Cardiac fibroblast (primary cell): ENCODE measurements at regions not wholly inside any gene's neighbourhood (a gene's known extent, or its start where the extent isn't known, plus 50 kb on each side); places are given as distances from the start of the nearest gene placed in this dataset.
A peak's percentile ranks its signal among the peaks of the same experiment; 100 is the strongest.
"Not testable (repeated sequence)": the region's sequence is repeated elsewhere in the genome, so short reads cannot be mapped to it uniquely, and the experiment has no call there.

Source experiments
- DNase-seq, 2 donors: peaks; one replicate each; pipeline versions ENCODE4 v3.0.0 to v3.0.0-alpha.2; 2010; ENCODE audit warnings: low read depth in 2 of 2
- H3K4me3 ChIP-seq, 2 donors: replicated peaks in 1 of 2; 1 replicate in 1 of 2; 2 replicates in 1 of 2; pipeline ENCODE4 v1.5.1; 2011; ENCODE audit warnings: low read depth in 2 of 2, low read length in 2 of 2, mild to moderate bottlenecking in 2 of 2, moderate library complexity in 1 of 2
- CTCF ChIP-seq: IDR thresholded peaks from one replicate; pipeline ENCODE4 v1.5.1; 2011; ENCODE audit warnings: low read depth, mild to moderate bottlenecking, low read length, inconsistent platforms

GRCh38 chr10:42419789-42420188, 218.6 kb downstream of the ZNF33B start:
- H3K4me3 ChIP-seq, result no peak overlapping the region
- TF ChIP-seq CTCF, result no peak
- DNase-seq, result no peak

GRCh38 chr10:42380926-42381547, 257.3 kb downstream of the ZNF33B start:
- DNase-seq, result no peak
- TF ChIP-seq CTCF, result no peak
- H3K4me3 ChIP-seq, result no peak overlapping the region

GRCh38 chr10:42367532-42368230, 270.7 kb downstream of the ZNF33B start:
- peak overlapping the region; percentile 61 to 75 for H3K4me3 ChIP-seq
- peak; percentile 96 to 98 for DNase-seq
- TF ChIP-seq CTCF, result no peak

GRCh38 chr10:42351745-42352144, 286.6 kb downstream of the ZNF33B start:
- DNase-seq, result no peak
- no peak for TF ChIP-seq CTCF
- H3K4me3 ChIP-seq, result no peak overlapping the region

- not testable (repeated sequence) for DNase-seq, H3K4me3 ChIP-seq
Measured at GRCh38 chr10:42336593-42337337, 301.6 kb downstream of the ZNF33B start.

GRCh38 chr10:42335653-42336296, 302.6 kb downstream of the ZNF33B start:
- DNase-seq, H3K4me3 ChIP-seq: not testable (repeated sequence)

GRCh38 chr10:42304341-42304740, 334.0 kb downstream of the ZNF33B start:
- TF ChIP-seq CTCF, result no peak
- peak in 1 of 2 donors; percentile 32 for DNase-seq
- no peak overlapping the region for H3K4me3 ChIP-seq

- not testable (repeated sequence) for DNase-seq
Measured at GRCh38 chr10:42281896-42282295, 356.5 kb downstream of the ZNF33B start.

GRCh38 chr10:42269788-42270187, 368.6 kb downstream of the ZNF33B start:
- DNase-seq, result not testable (repeated sequence)

More at GRCh38 chr10:42281896-42282295, 356.5 kb downstream of the ZNF33B start:
- not testable (repeated sequence) for H3K4me3 ChIP-seq

GRCh38 chr10:42263259-42263658, 375.1 kb downstream of the ZNF33B start:
- not testable (repeated sequence) for H3K4me3 ChIP-seq, DNase-seq

More at GRCh38 chr10:42269788-42270187, 368.6 kb downstream of the ZNF33B start:
- H3K4me3 ChIP-seq, result not testable (repeated sequence)

GRCh38 chr10:42243002-42243401, 395.4 kb downstream of the ZNF33B start:
- not testable (repeated sequence) for H3K4me3 ChIP-seq, DNase-seq
